ENCODE measurements at regions not wholly inside any gene's neighbourhood (a gene's known extent, or its start where the extent isn't known, plus 50 kb on each side); places are given as distances from the start of the nearest gene placed in this dataset.
A peak's percentile ranks its signal among the peaks of the same experiment; 100 is the strongest.
"Not testable (repeated sequence)": the region's sequence is repeated elsewhere in the genome, so short reads cannot be mapped to it uniquely, and the experiment has no call there.

- H3K27ac ChIP-seq = no peak overlapping the region
- H3K27me3 ChIP-seq (ENCODE audit: insufficient read depth, low read depth, severe bottlenecking) = no peaks in the 10 kb centered on the region
- no peaks in the 10 kb centered on the region for H3K36me3 ChIP-seq
- no peak for TF ChIP-seq CTCF (IDR thresholded peaks at IDR 0.05; ENCODE audit: low read depth, low read length)
- no peak overlapping the region for H3K4me3 ChIP-seq (ENCODE audit: low read depth, low read length)
- no peak for DNase-seq
- H3K9me3 ChIP-seq (ENCODE audit: severe bottlenecking) = no peaks in the 10 kb centered on the region
Measured at GRCh38 chr4:137794764-137795254, 262.5 kb upstream of the PCDH18 start.

- not testable (repeated sequence) for H3K36me3 ChIP-seq; H3K27ac ChIP-seq; DNase-seq; H3K9me3 ChIP-seq (ENCODE audit: severe bottlenecking); H3K4me3 ChIP-seq (ENCODE audit: low read depth, low read length); H3K27me3 ChIP-seq (ENCODE audit: insufficient read depth, low read depth, severe bottlenecking)
Measured at GRCh38 chr4:137789263-137789662, 257.0 kb upstream of the PCDH18 start.

GRCh38 chr4:137783923-137784322 lies 251.6 kb upstream of the PCDH18 start:
- not testable (repeated sequence) for H3K9me3 ChIP-seq (ENCODE audit: severe bottlenecking); H3K27ac ChIP-seq; H3K4me3 ChIP-seq (ENCODE audit: low read depth, low read length); H3K36me3 ChIP-seq; H3K27me3 ChIP-seq (ENCODE audit: insufficient read depth, low read depth, severe bottlenecking)
- peak; percentile 6 for DNase-seq

- H3K36me3 ChIP-seq = no peaks in the 10 kb centered on the region
Measured at GRCh38 chr4:137775701-137776100, 243.4 kb upstream of the PCDH18 start.

GRCh38 chr4:137774501-137774900 lies 242.2 kb upstream of the PCDH18 start:
- Histone ChIP-seq H3K27ac (no peak overlapping the region), H3K4me3 (ENCODE audit: low read depth, low read length) (no peak overlapping the region), H3K27me3 (ENCODE audit: insufficient read depth, low read depth, severe bottlenecking) (no peaks in the 10 kb centered on the region), H3K36me3 (no peaks in the 10 kb centered on the region), H3K9me3 (ENCODE audit: severe bottlenecking) (no peaks in the 10 kb centered on the region)
- DNase-seq = no peak
- TF ChIP-seq CTCF (IDR thresholded peaks at IDR 0.05; ENCODE audit: low read depth, low read length) = no peak

More at GRCh38 chr4:137775701-137776100, 243.4 kb upstream of the PCDH18 start:
- Histone ChIP-seq H3K27me3 (ENCODE audit: insufficient read depth, low read depth, severe bottlenecking) (no peaks in the 10 kb centered on the region), H3K4me3 (ENCODE audit: low read depth, low read length) (no peak overlapping the region), H3K9me3 (ENCODE audit: severe bottlenecking) (no peaks in the 10 kb centered on the region), H3K27ac (no peak overlapping the region)
- DNase-seq = no peak
- TF ChIP-seq CTCF (IDR thresholded peaks at IDR 0.05; ENCODE audit: low read depth, low read length) = no peak

- H3K27me3 ChIP-seq (ENCODE audit: insufficient read depth, low read depth, severe bottlenecking) = no peaks in the 10 kb centered on the region
- no peak overlapping the region for H3K4me3 ChIP-seq (ENCODE audit: low read depth, low read length)
- DNase-seq = no peak
- TF ChIP-seq CTCF (IDR thresholded peaks at IDR 0.05; ENCODE audit: low read depth, low read length) = no peak
- H3K27ac ChIP-seq = no peak overlapping the region
- no peaks in the 10 kb centered on the region for H3K36me3 ChIP-seq
- no peaks in the 10 kb centered on the region for H3K9me3 ChIP-seq (ENCODE audit: severe bottlenecking)
Measured at GRCh38 chr4:137768881-137769280, 236.6 kb upstream of the PCDH18 start.

GRCh38 chr4:137768196-137768595 lies 235.9 kb upstream of the PCDH18 start:
- Histone ChIP-seq H3K9me3 (ENCODE audit: severe bottlenecking) (no peaks in the 10 kb centered on the region), H3K36me3 (no peaks in the 10 kb centered on the region), H3K27ac (no peak overlapping the region), H3K4me3 (ENCODE audit: low read depth, low read length) (no peak overlapping the region), H3K27me3 (ENCODE audit: insufficient read depth, low read depth, severe bottlenecking) (no peaks in the 10 kb centered on the region)
- no peak for TF ChIP-seq CTCF (IDR thresholded peaks at IDR 0.05; ENCODE audit: low read depth, low read length)
- DNase-seq = no peak

Data from WERI-Rb-1 (cell line).